ENCODE measurements at regions not wholly inside any gene's neighbourhood (a gene's known extent, or its start where the extent isn't known, plus 50 kb on each side); places are given as distances from the start of the nearest gene placed in this dataset.

- peak; percentile 47 to 48 for ATAC-seq (ENCODE audit: low read depth in 2 of 2)
- H3K9me3 Mint-ChIP-seq = no peaks in the 10 kb centered on the region
- no peaks in the 10 kb centered on the region for H3K36me3 Mint-ChIP-seq
- H3K4me3 Mint-ChIP-seq = peak overlapping the region; percentile 48 to 93 (median 84)
- DNase-seq = peak; percentile 79
- peak overlapping the region; percentile 99 to 100 (median 100) for H3K27ac Mint-ChIP-seq
- H3K4me1 Mint-ChIP-seq = peaks cover 47 to 63% (median 63%) of the 10 kb centered on the region in 3 donors
- H3K27me3 Mint-ChIP-seq = no peaks in the 10 kb centered on the region
Observed at GRCh38 chr10:110355141-110355831, 50.6 kb upstream of the SMNDC1 start.

- H3K36me3 Mint-ChIP-seq = no peaks in the 10 kb centered on the region
- peak; percentile 57 for DNase-seq
- H3K27me3 Mint-ChIP-seq = no peaks in the 10 kb centered on the region
- peak overlapping the region; percentile 58 to 93 (median 88) for H3K4me3 Mint-ChIP-seq
- H3K27ac Mint-ChIP-seq = peak overlapping the region; percentile 99 to 100 (median 100)
- peaks cover 47 to 63% (median 63%) of the 10 kb centered on the region in 3 donors for H3K4me1 Mint-ChIP-seq
- H3K9me3 Mint-ChIP-seq = no peaks in the 10 kb centered on the region
- ATAC-seq (ENCODE audit: low read depth in 2 of 2) = peak; percentile 32 to 33
Observed at GRCh38 chr10:110355922-110356627, 51.4 kb upstream of the SMNDC1 start.

DNA sequence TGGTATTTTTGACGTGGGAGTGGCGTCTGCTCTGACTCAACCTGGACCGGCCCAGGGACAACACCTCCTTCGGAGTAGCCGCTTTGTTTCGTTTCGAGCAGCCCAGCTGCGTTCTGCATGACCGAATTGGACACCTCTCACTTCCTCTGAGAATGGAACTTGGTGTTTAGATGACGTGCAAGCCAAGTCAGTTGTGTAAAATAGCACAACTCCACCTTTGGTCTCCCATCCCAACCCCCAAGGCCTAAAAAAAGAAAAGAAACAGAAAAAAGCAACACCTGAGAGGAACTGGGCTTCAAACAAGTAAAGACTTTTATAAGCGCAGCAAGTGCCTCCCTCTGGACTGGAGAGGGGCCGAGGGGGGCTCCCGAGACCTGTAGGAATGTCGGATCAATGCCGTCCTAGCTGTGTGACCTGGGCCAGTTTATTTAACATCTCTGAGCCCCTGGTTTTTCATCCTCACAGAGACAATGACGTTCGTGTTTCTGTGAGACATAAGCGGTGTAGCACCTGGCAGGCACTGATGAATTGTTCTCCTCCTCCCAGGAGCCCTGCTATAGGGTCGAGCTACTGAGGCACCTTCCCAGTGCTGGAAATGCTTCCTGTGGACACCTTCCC lies 52.0 kb upstream of the SMNDC1 start:
- DNase-seq (peak; percentile 95), ATAC-seq (ENCODE audit: low read depth in 2 of 2) (peak; percentile 79 to 81)
- Mint-ChIP-seq H3K27me3 (peaks cover 1 to 3% (median 2%) of the 10 kb centered on the region in 3 donors), H3K4me3 (peak overlapping the region; percentile 58 to 93 (median 88)), H3K4me1 (peaks cover 47 to 63% (median 63%) of the 10 kb centered on the region in 3 donors), H3K36me3 (no peaks in the 10 kb centered on the region), H3K9me3 (no peaks in the 10 kb centered on the region), H3K27ac (peak overlapping the region; percentile 99 to 100 (median 100))

DNA sequence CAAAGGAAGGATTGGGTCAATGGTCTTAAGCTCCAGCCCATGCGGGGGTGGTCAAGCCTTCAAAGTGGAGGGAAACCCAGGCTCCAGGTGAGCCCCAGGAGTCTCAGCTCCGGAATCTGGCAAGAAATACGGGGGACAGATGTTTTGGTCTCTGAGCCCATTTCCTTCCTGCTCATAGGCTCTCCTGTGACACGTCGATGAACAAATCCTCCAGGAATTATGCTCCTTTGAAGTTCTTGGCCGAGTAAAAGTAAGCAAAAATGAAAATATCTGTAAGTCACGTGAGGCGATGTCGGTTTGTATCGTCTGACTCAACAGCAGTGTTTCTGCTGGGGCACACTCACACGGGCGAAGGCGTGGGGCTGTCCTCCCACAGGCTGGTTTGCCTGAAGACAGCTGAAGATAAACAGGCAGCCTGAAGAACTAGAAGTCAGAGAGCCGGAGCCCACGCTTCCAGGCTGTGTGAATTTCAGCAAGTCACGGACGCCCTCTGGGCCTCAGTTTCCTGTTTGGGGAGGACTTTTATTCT lies 52.6 kb upstream of the SMNDC1 start:
- DNase-seq (peak; percentile 16), ATAC-seq (ENCODE audit: low read depth in 2 of 2) (no peak)
- peaks cover 51 to 66% (median 63%) of the 10 kb centered on the region in 3 donors for H3K4me1 Mint-ChIP-seq
- H3K27me3 Mint-ChIP-seq = peaks cover 6 to 8% (median 7%) of the 10 kb centered on the region in 3 donors
- H3K27ac Mint-ChIP-seq = peak overlapping the region; percentile 99 to 100 (median 100)
- no peaks in the 10 kb centered on the region for H3K9me3 Mint-ChIP-seq
- H3K36me3 Mint-ChIP-seq = no peaks in the 10 kb centered on the region
- H3K4me3 Mint-ChIP-seq = peak overlapping the region in 7 of 8 donors; percentile 78 to 93 (median 89)

DNA sequence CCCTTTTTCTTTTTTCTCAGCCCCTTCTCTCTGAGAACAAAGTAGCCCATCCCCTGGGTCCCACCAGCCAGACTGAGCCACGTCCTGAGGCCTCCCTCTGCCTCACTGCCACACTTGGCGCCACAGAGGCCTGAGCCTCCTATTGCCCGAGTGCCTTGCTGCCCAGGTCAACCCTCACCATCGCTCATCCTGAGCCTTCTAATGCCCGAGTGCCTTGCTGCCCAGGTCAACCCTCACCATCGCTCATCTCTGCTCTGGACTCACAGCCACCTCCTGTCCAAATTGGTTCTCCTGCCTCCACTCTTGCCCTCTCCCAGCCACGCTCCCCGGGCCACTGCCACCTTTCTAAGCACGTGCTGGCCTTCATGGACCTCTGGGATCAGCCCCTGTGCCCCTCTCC lies 53.2 kb upstream of the SMNDC1 start:
- Mint-ChIP-seq H3K27ac (peak overlapping the region; percentile 97 to 100 (median 100)), H3K9me3 (no peaks in the 10 kb centered on the region), H3K36me3 (no peaks in the 10 kb centered on the region), H3K4me1 (peaks cover 51 to 66% (median 63%) of the 10 kb centered on the region in 3 donors), H3K4me3 (peak overlapping the region in 7 of 8 donors; percentile 72 to 89 (median 80)), H3K27me3 (peaks cover 6 to 8% (median 7%) of the 10 kb centered on the region in 3 donors)
- DNase-seq (no peak), ATAC-seq (ENCODE audit: low read depth in 2 of 2) (no peak)

DNA sequence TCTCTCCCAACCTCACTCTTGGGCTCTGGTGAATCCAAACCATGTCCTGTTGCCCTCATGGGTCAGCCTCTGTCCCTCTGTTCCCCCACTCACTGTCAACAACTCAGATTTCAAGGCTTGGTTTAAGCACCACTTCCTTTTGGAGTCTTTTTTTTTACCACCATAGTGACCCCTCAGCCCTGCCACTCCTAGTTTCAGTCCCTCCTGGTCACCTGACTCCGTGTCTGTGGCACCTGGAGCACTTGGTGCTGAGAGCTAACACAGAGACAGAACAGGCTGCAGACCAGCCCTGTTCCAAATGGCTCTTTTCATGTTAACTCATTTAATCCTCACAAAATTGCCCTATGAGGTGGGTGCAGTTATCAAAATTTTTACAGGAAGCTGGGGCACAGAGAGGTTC lies 53.6 kb upstream of the SMNDC1 start:
- Mint-ChIP-seq H3K36me3 (no peaks in the 10 kb centered on the region), H3K9me3 (no peaks in the 10 kb centered on the region)

DNA sequence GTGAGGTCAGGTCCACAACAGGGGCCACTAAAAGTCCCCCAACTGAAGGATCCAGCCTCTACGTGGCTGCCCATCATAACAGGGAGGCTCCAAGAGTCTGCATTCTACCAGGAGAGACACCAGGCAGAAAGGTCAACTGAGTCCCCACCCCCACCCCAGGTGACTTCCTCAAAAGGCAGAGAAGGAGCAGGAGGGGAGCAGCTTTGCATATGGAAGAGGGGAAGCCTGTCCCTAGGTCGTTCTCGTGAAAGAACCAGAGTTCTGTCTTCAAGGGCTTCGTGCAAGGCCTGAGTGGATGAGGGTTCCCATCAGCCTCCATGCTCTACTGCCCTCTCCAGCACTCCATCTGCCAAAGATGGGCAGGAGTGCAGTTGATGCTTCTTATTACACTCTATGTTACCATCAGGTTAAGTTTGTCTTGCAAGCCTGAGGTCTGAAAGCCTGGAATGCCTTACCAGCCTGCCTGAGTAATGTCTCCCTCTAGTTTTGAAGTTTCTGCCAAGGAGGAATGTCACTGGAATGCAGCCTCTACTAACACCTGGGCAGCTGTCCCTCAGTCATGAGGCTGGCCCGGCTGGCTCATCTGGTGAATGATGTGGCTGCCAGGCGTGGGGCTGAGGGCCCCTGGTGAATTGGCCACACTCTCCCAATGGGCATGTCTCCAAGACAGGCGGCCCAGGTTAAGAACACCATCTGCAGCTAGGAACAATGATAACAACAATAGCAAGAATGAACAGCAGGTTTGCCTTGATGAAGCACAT lies 54.3 kb upstream of the SMNDC1 start:
- Mint-ChIP-seq H3K36me3 (no peaks in the 10 kb centered on the region), H3K9me3 (no peaks in the 10 kb centered on the region), H3K27ac (peak overlapping the region; percentile 37 to 100 (median 100)), H3K4me3 (peak overlapping the region in 5 of 8 donors; percentile 62 to 81 (median 73)), H3K27me3 (peaks cover 6 to 8% (median 7%) of the 10 kb centered on the region in 3 donors), H3K4me1 (peaks cover 50 to 58% (median 54%) of the 10 kb centered on the region in 3 donors)
- no peak for DNase-seq
- no peak for ATAC-seq (ENCODE audit: low read depth in 2 of 2)

More for the DNA sequence above, 53.6 kb upstream of the SMNDC1 start:
- no peak for ATAC-seq (ENCODE audit: low read depth in 2 of 2)
- Mint-ChIP-seq H3K4me3 (peak overlapping the region in 7 of 8 donors; percentile 25 to 85 (median 73)), H3K27ac (peak overlapping the region; percentile 97 to 100 (median 100)), H3K4me1 (peaks cover 51 to 64% (median 62%) of the 10 kb centered on the region in 3 donors), H3K27me3 (peaks cover 6 to 8% (median 7%) of the 10 kb centered on the region in 3 donors)
- no peak for DNase-seq

DNA sequence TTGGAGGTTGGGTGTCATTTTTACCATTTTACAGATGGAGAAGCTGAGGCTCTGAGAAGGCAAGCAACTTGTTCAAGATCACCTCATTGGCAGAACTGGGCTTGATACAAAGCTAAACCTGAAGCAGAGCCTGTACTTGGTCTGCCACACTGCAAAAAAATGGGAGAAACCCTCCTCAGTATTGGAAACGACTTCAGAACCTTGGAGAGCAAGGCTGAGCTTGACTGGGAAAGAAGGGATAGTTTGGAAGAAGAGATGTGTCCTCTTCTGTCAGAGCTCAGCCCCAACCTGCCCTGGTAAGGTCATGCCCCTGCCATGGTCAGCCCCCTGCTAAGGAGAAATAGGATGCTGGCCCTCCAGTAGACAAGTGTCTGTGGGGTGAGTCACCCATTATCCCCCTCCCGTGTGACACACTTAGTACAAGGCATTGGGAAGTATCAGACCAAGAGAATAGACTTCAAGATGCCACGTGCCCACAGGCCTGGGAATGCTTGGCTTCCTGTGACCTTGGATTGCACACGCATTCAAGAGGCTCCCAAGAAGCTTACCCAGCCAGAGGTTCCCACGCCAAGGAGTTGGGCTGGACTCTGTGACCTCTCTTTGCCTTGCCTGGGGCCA lies 56.2 kb upstream of the SMNDC1 start:
- Mint-ChIP-seq H3K4me3 (peak overlapping the region in 1 of 8 donors; percentile 42), H3K27ac (peak overlapping the region in 3 of 6 donors; percentile 26 to 67 (median 53)), H3K9me3 (no peaks in the 10 kb centered on the region), H3K36me3 (no peaks in the 10 kb centered on the region), H3K27me3 (peaks cover 6 to 8% (median 7%) of the 10 kb centered on the region in 3 donors), H3K4me1 (peaks cover 32 to 39% (median 35%) of the 10 kb centered on the region in 3 donors)
- DNase-seq = no peak
- ATAC-seq (ENCODE audit: low read depth in 2 of 2) = no peak

GRCh38 chr10:110361800-110362456 lies 57.2 kb upstream of the SMNDC1 start:
- no peaks in the 10 kb centered on the region for H3K36me3 Mint-ChIP-seq
- ATAC-seq (ENCODE audit: low read depth in 2 of 2) = no peak

GRCh38 chr10:110363572-110364411 lies 59.1 kb upstream of the SMNDC1 start:
- Mint-ChIP-seq H3K9me3 (no peaks in the 10 kb centered on the region), H3K4me3 (no peak overlapping the region), H3K27me3 (peaks cover 6 to 8% (median 7%) of the 10 kb centered on the region in 3 donors), H3K27ac (peak overlapping the region in 1 of 6 donors; percentile 28), H3K4me1 (peaks cover 8 to 21% (median 17%) of the 10 kb centered on the region in 3 donors), H3K36me3 (no peaks in the 10 kb centered on the region)
- ATAC-seq (ENCODE audit: low read depth in 2 of 2) = no peak
- no peak for DNase-seq

More at GRCh38 chr10:110361800-110362456, 57.2 kb upstream of the SMNDC1 start:
- H3K4me1 Mint-ChIP-seq = peaks cover 24 to 29% (median 25%) of the 10 kb centered on the region in 3 donors
- no peak overlapping the region for H3K27ac Mint-ChIP-seq
- DNase-seq = no peak
- peaks cover 6 to 8% (median 7%) of the 10 kb centered on the region in 3 donors for H3K27me3 Mint-ChIP-seq
- H3K9me3 Mint-ChIP-seq = no peaks in the 10 kb centered on the region
- H3K4me3 Mint-ChIP-seq = no peak overlapping the region

- ATAC-seq (ENCODE audit: low read depth in 2 of 2) = no peak
- H3K4me1 Mint-ChIP-seq = peaks cover 4 to 16% (median 10%) of the 10 kb centered on the region in 3 donors
Observed at GRCh38 chr10:110364531-110364937, 59.8 kb upstream of the SMNDC1 start.

More at GRCh38 chr10:110364531-110364937, 59.8 kb upstream of the SMNDC1 start:
- peak overlapping the region in 1 of 6 donors; percentile 15 for H3K27ac Mint-ChIP-seq
- peaks cover 6 to 8% (median 7%) of the 10 kb centered on the region in 3 donors for H3K27me3 Mint-ChIP-seq
- no peak overlapping the region for H3K4me3 Mint-ChIP-seq
- H3K36me3 Mint-ChIP-seq = no peaks in the 10 kb centered on the region
- H3K9me3 Mint-ChIP-seq = no peaks in the 10 kb centered on the region
- DNase-seq = no peak

All from naive B cell (primary cell).